ENCODE measurements at regions not wholly inside any gene's neighbourhood (a gene's known extent, or its start where the extent isn't known, plus 50 kb on each side); places are given as distances from the start of the nearest gene placed in this dataset.

GRCh38 chr6:147707524-147707923 is 199.0 kb downstream of the SAMD5 start:
- TF ChIP-seq, protein P1, sequence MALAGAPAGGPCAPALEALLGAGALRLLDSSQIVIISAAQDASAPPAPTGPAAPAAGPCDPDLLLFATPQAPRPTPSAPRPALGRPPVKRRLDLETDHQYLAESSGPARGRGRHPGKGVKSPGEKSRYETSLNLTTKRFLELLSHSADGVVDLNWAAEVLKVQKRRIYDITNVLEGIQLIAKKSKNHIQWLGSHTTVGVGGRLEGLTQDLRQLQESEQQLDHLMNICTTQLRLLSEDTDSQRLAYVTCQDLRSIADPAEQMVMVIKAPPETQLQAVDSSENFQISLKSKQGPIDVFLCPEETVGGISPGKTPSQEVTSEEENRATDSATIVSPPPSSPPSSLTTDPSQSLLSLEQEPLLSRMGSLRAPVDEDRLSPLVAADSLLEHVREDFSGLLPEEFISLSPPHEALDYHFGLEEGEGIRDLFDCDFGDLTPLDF (CRISPR knock-in tag; IDR thresholded peaks at IDR 0.05), result no peak
- TF ChIP-seq, protein P2, sequence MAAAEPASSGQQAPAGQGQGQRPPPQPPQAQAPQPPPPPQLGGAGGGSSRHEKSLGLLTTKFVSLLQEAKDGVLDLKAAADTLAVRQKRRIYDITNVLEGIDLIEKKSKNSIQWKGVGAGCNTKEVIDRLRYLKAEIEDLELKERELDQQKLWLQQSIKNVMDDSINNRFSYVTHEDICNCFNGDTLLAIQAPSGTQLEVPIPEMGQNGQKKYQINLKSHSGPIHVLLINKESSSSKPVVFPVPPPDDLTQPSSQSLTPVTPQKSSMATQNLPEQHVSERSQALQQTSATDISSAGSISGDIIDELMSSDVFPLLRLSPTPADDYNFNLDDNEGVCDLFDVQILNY (CRISPR knock-in tag; IDR thresholded peaks at IDR 0.05), result no peak
- TF ChIP-seq, protein P3, sequence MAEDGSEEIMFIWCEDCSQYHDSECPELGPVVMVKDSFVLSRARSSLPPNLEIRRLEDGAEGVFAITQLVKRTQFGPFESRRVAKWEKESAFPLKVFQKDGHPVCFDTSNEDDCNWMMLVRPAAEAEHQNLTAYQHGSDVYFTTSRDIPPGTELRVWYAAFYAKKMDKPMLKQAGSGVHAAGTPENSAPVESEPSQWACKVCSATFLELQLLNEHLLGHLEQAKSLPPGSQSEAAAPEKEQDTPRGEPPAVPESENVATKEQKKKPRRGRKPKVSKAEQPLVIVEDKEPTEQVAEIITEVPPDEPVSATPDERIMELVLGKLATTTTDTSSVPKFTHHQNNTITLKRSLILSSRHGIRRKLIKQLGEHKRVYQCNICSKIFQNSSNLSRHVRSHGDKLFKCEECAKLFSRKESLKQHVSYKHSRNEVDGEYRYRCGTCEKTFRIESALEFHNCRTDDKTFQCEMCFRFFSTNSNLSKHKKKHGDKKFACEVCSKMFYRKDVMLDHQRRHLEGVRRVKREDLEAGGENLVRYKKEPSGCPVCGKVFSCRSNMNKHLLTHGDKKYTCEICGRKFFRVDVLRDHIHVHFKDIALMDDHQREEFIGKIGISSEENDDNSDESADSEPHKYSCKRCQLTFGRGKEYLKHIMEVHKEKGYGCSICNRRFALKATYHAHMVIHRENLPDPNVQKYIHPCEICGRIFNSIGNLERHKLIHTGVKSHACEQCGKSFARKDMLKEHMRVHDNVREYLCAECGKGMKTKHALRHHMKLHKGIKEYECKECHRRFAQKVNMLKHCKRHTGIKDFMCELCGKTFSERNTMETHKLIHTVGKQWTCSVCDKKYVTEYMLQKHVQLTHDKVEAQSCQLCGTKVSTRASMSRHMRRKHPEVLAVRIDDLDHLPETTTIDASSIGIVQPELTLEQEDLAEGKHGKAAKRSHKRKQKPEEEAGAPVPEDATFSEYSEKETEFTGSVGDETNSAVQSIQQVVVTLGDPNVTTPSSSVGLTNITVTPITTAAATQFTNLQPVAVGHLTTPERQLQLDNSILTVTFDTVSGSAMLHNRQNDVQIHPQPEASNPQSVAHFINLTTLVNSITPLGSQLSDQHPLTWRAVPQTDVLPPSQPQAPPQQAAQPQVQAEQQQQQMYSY (CRISPR knock-in tag; IDR thresholded peaks at IDR 0.05), result no peak
- TF ChIP-seq ATF2 (CRISPR knock-in tag; IDR thresholded peaks at IDR 0.05; ENCODE audit: borderline replicate concordance, low read depth) (no peak), CREM (CRISPR knock-in tag; IDR thresholded peaks at IDR 0.05) (no peak), NR3C1 (CRISPR knock-in tag; conservative IDR thresholded peaks at IDR 0.05; ENCODE audit: low read depth) (no peak), JUN (CRISPR knock-in tag; IDR thresholded peaks at IDR 0.05) (no peak), ZBTB43 (CRISPR knock-in tag; IDR thresholded peaks at IDR 0.05) (no peak), STAT6 (CRISPR knock-in tag; conservative IDR thresholded peaks at IDR 0.05; ENCODE audit: low read depth) (no peak), FOXP4 (CRISPR knock-in tag; IDR thresholded peaks at IDR 0.05) (no peak), NR2C2 (CRISPR knock-in tag; IDR thresholded peaks at IDR 0.05) (no peak), MAX (CRISPR knock-in tag; IDR thresholded peaks at IDR 0.05) (no peak), ESRRA (CRISPR knock-in tag; IDR thresholded peaks at IDR 0.05; ENCODE audit: borderline replicate concordance) (no peak)
- TF ChIP-seq, protein P4, sequence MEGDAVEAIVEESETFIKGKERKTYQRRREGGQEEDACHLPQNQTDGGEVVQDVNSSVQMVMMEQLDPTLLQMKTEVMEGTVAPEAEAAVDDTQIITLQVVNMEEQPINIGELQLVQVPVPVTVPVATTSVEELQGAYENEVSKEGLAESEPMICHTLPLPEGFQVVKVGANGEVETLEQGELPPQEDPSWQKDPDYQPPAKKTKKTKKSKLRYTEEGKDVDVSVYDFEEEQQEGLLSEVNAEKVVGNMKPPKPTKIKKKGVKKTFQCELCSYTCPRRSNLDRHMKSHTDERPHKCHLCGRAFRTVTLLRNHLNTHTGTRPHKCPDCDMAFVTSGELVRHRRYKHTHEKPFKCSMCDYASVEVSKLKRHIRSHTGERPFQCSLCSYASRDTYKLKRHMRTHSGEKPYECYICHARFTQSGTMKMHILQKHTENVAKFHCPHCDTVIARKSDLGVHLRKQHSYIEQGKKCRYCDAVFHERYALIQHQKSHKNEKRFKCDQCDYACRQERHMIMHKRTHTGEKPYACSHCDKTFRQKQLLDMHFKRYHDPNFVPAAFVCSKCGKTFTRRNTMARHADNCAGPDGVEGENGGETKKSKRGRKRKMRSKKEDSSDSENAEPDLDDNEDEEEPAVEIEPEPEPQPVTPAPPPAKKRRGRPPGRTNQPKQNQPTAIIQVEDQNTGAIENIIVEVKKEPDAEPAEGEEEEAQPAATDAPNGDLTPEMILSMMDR (IDR thresholded peaks at IDR 0.05), result no peak
